ENCODE measurements at regions not wholly inside any gene's neighbourhood (a gene's known extent, or its start where the extent isn't known, plus 50 kb on each side); places are given as distances from the start of the nearest gene placed in this dataset.

GRCh38 chr2:196333397-196333796, 162.0 kb upstream of the STK17B start:
- Histone ChIP-seq H4K5ac (ENCODE audit: insufficient read length, low read depth, low read length) (no peak overlapping the region), H3K79me2 (ENCODE audit: insufficient read depth, low read length) (no peaks in the 10 kb centered on the region), H2AK5ac (ENCODE audit: insufficient read length, low read length) (no peak overlapping the region), H2BK20ac (ENCODE audit: low read depth, low read length, poor library complexity, severe bottlenecking) (no peak overlapping the region), H3K27me3 (ENCODE audit: insufficient read depth, low read length) (no peaks in the 10 kb centered on the region), H4K20me1 (ENCODE audit: control insufficient read depth, insufficient read depth, insufficient read length) (no peaks in the 10 kb centered on the region), H3K56ac (ENCODE audit: insufficient read length, low read depth, low read length) (no peak overlapping the region), H3K79me1 (ENCODE audit: insufficient read depth, low read depth, low read length, poor library complexity, severe bottlenecking) (no peaks in the 10 kb centered on the region), H3K4me1 (ENCODE audit: insufficient read depth, low read length) (no peaks in the 10 kb centered on the region; the same call in 1 of the 2 replicates), H3K9ac (ENCODE audit: extremely low read depth, insufficient read length, low read length) (no peak overlapping the region), H4K8ac (replicated peaks; ENCODE audit: insufficient read length, low read depth, low read length) (no peak overlapping the region), H3K9me3 (ENCODE audit: control insufficient read depth, low read depth, low read length) (no peaks in the 10 kb centered on the region), H2BK5ac (ENCODE audit: insufficient read length, low read length) (no peak overlapping the region), H3K4me2 (ENCODE audit: insufficient read depth, insufficient read length, low read length) (no peak overlapping the region), H3K18ac (ENCODE audit: insufficient read length, low read depth, low read length) (no peak overlapping the region), H3T11ph (ENCODE audit: low read length) (no peak overlapping the region), H3K27ac (ENCODE audit: insufficient read length, low read depth, low read length) (no peak overlapping the region), H4K91ac (ENCODE audit: insufficient read length, low read depth, low read length) (no peak overlapping the region), H3K4ac (ENCODE audit: low read depth, low read length) (no peak overlapping the region), H3K14ac (ENCODE audit: insufficient read depth, low read length) (no peak overlapping the region), H3K23ac (ENCODE audit: insufficient read length, low read depth, low read length) (no peak overlapping the region), H3K23me2 (ENCODE audit: insufficient read length, low read depth, low read length, poor library complexity, severe bottlenecking) (no peaks in the 10 kb centered on the region), H2BK120ac (ENCODE audit: low read depth, low read length, poor library complexity, severe bottlenecking) (no peak overlapping the region), H2AFZ (ENCODE audit: low read length) (no peak overlapping the region), H2BK12ac (ENCODE audit: insufficient read length, low read depth, low read length) (no peak overlapping the region), H2BK15ac (ENCODE audit: low read depth, low read length) (no peak overlapping the region)
- Mint-ChIP-seq H3K9me3 (no peaks in the 10 kb centered on the region), H3K4me3 (no peak overlapping the region), H3K36me3 (ENCODE audit: insufficient read depth in 1 of 3, low read depth in 3 of 3) (no peaks in the 10 kb centered on the region), H3K4me1 (no peaks in the 10 kb centered on the region), H3K27ac (no peak overlapping the region), H3K27me3 (ENCODE audit: low read depth) (no peaks in the 10 kb centered on the region)
- TF ChIP-seq CTCF (conservative IDR thresholded peaks at IDR 0.05) = no peak
- DNase-seq = no peak

All from H9 (cell line).